Right lung (tissue), 2 donors: ENCODE measurements at regions not wholly inside any gene's neighbourhood (a gene's known extent, or its start where the extent isn't known, plus 50 kb on each side); places are given as distances from the start of the nearest gene placed in this dataset.
"Not testable (repeated sequence)": the region's sequence is repeated elsewhere in the genome, so short reads cannot be mapped to it uniquely, and the experiment has no call there.

Experiments used
- DNase-seq, 2 donors: peaks; one replicate each; pipeline ENCODE4 v3.0.0-alpha.2; 2013

- DNase-seq, result no peak
Observed at GRCh38 chr11:21723678-21724077, 469.2 kb upstream of the ANO5 start.

DNA sequence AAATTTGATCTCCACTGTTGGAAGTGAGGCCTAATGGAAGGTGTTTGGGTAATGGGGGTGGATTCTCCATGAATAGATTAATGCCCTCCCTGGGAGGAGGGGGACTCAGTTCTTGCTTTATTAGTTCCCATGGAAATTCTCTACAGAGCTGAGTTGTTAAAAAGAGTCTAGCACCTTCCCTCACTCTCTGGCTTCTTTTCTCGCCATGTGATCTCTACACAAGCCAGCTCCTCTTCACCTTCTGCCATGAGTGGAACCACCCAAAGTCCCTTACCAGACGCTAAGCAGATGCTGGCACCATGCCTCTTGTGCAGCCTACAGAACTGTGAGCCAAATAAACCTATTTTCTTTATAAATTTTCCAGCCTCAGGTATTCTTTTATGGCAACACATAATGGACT lies 465.8 kb upstream of the ANO5 start:
- DNase-seq, result no peak

GRCh38 chr11:21736404-21736803 lies 456.5 kb upstream of the ANO5 start:
- no peak for DNase-seq

- DNase-seq, result not testable (repeated sequence)
Observed at GRCh38 chr11:21752475-21753243, 440.2 kb upstream of the ANO5 start.

DNA sequence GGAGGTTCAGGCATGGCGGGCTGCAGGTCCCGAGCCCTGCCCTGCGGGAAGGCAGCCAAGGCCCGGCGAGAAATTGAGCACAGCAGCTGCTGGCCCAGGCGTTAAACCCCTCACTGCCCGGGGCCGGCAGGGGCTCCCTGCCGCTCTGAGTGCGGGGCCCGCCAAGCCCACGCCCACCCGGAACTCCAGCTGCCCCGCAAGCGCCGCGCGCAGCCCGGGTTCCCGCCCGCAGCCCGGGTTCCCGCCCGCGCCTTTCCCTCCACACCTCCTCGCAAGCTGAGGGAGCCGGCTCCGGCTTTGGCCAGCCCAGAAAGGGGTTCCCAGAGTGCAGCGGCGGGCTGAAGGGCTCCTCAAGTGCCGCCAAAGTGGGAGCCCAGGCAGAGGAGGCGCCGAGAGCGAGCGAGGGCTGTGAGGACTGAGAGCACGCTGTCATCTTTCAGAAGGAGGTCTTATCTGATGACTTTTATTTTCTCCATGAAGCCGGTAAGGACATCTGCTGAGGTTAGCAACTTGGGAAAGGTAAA lies 439.6 kb upstream of the ANO5 start:
- DNase-seq, result not testable (repeated sequence)

GRCh38 chr11:21761000-21761399 lies 431.9 kb upstream of the ANO5 start:
- DNase-seq, result no peak

GRCh38 chr11:21768388-21768787 lies 424.5 kb upstream of the ANO5 start:
- DNase-seq, result no peak

- no peak for DNase-seq
Observed at GRCh38 chr11:21769188-21769587, 423.7 kb upstream of the ANO5 start.

GRCh38 chr11:21771097-21771496 lies 421.8 kb upstream of the ANO5 start:
- peak in 1 of 2 donors; percentile 13 for DNase-seq

DNA sequence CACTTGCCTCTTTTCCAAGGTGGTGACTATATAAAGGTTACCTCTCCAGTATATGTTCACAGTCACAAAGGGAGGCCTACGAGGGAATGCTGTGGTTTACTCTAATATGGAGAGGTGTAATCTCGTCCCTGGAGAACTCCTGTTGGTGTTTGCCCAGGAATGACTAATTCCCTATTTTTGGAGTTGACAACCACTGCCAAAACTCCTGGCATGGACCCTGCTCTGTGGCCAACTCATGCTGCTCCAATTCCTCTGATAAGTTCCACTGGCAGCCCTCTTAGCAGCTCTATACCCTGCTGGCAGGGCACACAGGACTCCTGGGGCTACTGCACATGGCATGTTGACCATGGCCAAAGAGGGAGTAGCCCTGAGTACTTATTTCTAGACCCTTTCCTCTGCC lies 418.7 kb upstream of the ANO5 start:
- no peak for DNase-seq

GRCh38 chr11:21775911-21776310 lies 417.0 kb upstream of the ANO5 start:
- DNase-seq, result no peak

- DNase-seq, result no peak
Observed at GRCh38 chr11:21783954-21784353, 408.9 kb upstream of the ANO5 start.

- DNase-seq, result no peak
Observed at GRCh38 chr11:21785351-21785750, 407.5 kb upstream of the ANO5 start.

GRCh38 chr11:21794306-21794705 lies 398.6 kb upstream of the ANO5 start:
- no peak for DNase-seq

DNA sequence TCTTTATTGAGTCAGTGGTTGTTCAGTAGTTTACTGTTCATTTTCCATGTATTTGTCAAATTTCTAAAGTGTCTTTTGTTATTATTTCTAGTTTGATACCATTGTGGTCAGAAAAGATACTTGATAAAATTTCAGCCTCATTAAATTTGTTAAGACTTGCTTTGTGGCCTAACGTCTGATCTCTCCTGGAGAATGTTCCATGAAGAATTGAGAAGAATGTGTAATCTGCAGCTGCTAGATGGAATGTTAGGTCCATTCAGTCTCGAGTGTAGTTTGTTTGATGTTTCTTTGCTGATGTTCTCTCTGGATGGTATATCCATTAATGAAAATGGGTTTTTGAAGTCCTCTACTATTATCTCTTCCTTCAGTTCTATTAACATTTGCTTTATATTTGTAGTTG lies 394.7 kb upstream of the ANO5 start:
- no peak for DNase-seq

DNA sequence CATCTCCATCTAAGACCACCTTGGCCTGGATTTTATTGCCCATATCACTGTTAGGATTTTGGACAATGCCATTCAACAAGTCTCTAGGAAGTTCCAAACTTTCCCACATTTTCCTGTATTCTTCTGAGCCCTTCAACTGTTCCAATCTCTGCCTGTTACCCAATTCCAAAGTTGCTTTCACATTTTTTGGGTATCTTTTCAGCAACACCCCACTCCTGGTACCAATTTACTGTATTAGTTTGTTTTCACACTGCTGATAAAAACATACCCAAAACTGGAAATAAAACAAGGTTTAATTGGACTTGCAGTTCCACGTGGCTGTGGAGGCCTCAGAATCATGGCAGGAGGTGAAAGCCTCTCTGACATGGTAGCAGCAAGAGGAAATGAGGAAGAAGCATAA lies 388.4 kb upstream of the ANO5 start:
- DNase-seq, result not testable (repeated sequence)

DNA sequence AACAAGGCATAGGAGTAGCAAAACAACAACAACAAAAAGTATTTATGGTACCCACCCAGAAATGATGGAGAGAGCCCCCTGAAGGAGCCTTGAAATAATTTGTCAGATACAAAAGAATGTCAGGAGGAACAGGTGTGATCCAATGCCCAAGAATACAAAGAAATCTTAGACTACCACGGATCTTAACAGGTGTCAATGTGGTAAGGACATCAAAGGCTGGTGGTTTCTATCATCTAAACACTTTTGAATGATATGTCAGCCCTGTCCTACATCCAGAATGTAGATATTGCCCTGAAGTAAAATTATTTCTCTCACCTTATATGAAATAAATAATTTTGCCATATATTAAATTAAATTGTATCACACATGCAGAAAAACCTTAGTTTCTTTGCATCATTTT lies 386.4 kb upstream of the ANO5 start:
- DNase-seq, result no peak

GRCh38 chr11:21806947-21807346 lies 385.9 kb upstream of the ANO5 start:
- no peak for DNase-seq

- DNase-seq, result no peak
Observed at GRCh38 chr11:21807350-21807749, 385.5 kb upstream of the ANO5 start.

- no peak for DNase-seq
Observed at GRCh38 chr11:21810650-21811049, 382.2 kb upstream of the ANO5 start.

DNA sequence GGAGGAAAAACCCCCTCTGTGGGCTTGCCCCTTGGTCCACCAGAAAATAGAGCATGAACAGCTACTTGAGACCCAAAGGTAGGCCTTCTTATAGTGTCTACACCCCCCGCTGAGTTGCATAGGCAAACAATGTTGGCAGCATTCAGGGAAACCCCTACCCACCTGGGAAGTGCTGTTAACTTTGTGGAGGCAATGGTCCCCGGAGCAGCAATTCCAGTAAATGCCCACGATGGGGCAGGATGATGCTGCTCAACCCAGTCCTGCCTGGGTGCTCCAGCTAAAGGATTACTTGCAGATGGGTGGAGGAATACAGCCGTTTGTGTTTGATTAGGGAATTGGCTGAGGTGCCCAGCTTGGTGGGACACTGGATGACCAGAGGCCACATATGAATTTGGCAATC lies 381.3 kb upstream of the ANO5 start:
- no peak for DNase-seq

- DNase-seq, result no peak
Observed at GRCh38 chr11:21814169-21814568, 378.7 kb upstream of the ANO5 start.

- DNase-seq, result no peak
Observed at GRCh38 chr11:21817696-21818095, 375.2 kb upstream of the ANO5 start.

DNA sequence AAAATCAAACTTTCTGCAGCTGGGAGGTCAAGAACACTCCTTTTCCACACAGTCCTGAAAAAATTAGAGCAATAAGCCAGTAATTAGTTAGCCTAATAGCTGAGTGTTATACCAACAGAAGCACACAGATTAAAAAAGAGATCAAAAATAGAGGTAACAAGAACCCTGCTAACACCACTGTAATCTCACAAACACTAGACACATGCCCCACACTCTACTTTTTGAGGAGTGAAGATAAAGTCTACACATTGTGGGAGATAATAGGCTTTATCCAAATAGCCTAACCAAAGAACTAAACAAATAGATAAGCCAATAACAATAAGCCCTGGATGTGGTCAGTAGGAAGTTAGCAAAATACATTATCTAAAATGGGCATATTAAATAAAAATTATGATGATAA lies 372.7 kb upstream of the ANO5 start:
- no peak for DNase-seq
